ENCODE measurements at regions not wholly inside any gene's neighbourhood (a gene's known extent, or its start where the extent isn't known, plus 50 kb on each side); places are given as distances from the start of the nearest gene placed in this dataset.

- no peak for TF ChIP-seq YY1 (IDR thresholded peaks at IDR 0.05; ENCODE audit: low read depth, low read length)
- no peak for TF ChIP-seq CTCF (IDR thresholded peaks at IDR 0.05; ENCODE audit: control extremely low read depth in 1 of 3, insufficient read depth in 1 of 3, low read depth in 1 of 3, low read length in 3 of 3)
- no peak for TF ChIP-seq RAD21 (IDR thresholded peaks at IDR 0.05 in 1 of 2, conservative IDR thresholded peaks at IDR 0.05 in 1 of 2; ENCODE audit: low read depth in 2 of 2, low read length in 2 of 2)
- TF ChIP-seq ASH2L (IDR thresholded peaks at IDR 0.05; ENCODE audit: low read length) = no peak
- TF ChIP-seq BCL11A (IDR thresholded peaks at IDR 0.05; ENCODE audit: low read depth in 2 of 2, low read length in 2 of 2) = no peak
- TF ChIP-seq RFX5 (IDR thresholded peaks at IDR 0.05; ENCODE audit: borderline replicate concordance, low read depth, low read length) = no peak
- no peak for TF ChIP-seq SIN3A (conservative IDR thresholded peaks at IDR 0.05 in 1 of 2, IDR thresholded peaks at IDR 0.05 in 1 of 2; ENCODE audit: low read depth in 1 of 2, low read length in 2 of 2)
Measured at GRCh38 chr15:29538044-29538443, 268.4 kb upstream of the NSMCE3 start.

Data from H1 (cell line).